A673 (cell line): ENCODE measurements at regions not wholly inside any gene's neighbourhood (a gene's known extent, or its start where the extent isn't known, plus 50 kb on each side); places are given as distances from the start of the nearest gene placed in this dataset.

Experiments used
- EZH2 ChIP-seq: fragments of 200-600 bp; sonication (generic); IDR thresholded peaks from 2 replicates; pipeline ENCODE4 v1.6.1; 2017; ENCODE audit warnings: borderline replicate concordance, low read depth, mild to moderate bottlenecking, mixed read lengths, antibody characterized with exemption, low read length; ENCODE audit not compliant: poor library complexity, severe bottlenecking
- TF ChIP-seq, protein P1 (sequence below): fragments of 300-800, 200-600 bp; sonication (generic); conservative IDR thresholded peaks from 2 replicates; pipeline ENCODE4 v1.5.1; 2017; ENCODE audit warnings: low read depth, mild to moderate bottlenecking, antibody characterized with exemption, low read length, moderate library complexity, mixed read lengths

DNA sequence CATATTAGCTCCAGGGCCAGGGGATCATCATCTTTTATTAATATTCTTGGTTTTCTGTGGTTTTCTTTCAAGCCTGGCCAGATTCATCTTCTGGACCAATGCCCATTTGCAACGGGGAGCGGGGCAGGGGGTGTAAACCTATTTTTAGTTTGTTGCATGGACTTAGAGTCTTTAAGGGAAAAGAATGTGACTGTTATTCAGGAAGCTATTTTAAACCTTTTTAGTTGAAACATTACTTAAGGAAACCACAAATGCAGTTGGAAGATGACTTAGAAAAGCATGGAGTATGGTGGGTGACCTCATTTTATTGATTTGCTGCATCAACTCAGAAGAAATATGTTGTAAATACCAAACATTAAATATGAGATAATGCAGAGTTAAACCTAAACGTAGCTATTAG, 368.4 kb upstream of the E2F7 start:
- TF ChIP-seq, protein P1, sequence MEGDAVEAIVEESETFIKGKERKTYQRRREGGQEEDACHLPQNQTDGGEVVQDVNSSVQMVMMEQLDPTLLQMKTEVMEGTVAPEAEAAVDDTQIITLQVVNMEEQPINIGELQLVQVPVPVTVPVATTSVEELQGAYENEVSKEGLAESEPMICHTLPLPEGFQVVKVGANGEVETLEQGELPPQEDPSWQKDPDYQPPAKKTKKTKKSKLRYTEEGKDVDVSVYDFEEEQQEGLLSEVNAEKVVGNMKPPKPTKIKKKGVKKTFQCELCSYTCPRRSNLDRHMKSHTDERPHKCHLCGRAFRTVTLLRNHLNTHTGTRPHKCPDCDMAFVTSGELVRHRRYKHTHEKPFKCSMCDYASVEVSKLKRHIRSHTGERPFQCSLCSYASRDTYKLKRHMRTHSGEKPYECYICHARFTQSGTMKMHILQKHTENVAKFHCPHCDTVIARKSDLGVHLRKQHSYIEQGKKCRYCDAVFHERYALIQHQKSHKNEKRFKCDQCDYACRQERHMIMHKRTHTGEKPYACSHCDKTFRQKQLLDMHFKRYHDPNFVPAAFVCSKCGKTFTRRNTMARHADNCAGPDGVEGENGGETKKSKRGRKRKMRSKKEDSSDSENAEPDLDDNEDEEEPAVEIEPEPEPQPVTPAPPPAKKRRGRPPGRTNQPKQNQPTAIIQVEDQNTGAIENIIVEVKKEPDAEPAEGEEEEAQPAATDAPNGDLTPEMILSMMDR, result no peak
- no peak for TF ChIP-seq EZH2
